ENCODE measurements at regions not wholly inside any gene's neighbourhood (a gene's known extent, or its start where the extent isn't known, plus 50 kb on each side); places are given as distances from the start of the nearest gene placed in this dataset.

- no peak for TF ChIP-seq CTCF (CRISPR knock-in tag; IDR thresholded peaks at IDR 0.05)
- TF ChIP-seq ARNT (IDR thresholded peaks at IDR 0.05): no peak
- no peak for TF ChIP-seq HINFP (CRISPR knock-in tag; IDR thresholded peaks at IDR 0.05; ENCODE audit: low read depth)
- TF ChIP-seq MBNL3 (CRISPR knock-in tag; conservative IDR thresholded peaks at IDR 0.05): no peak
- no peak for TF ChIP-seq NR1H2 (CRISPR knock-in tag; IDR thresholded peaks at IDR 0.05; ENCODE audit: borderline replicate concordance, low read depth)
- TF ChIP-seq HOXD1 (CRISPR knock-in tag; IDR thresholded peaks at IDR 0.05): no peak
- TF ChIP-seq SMAD3 (CRISPR knock-in tag; IDR thresholded peaks at IDR 0.05): no peak
- TF ChIP-seq EP300 (IDR thresholded peaks at IDR 0.05; ENCODE audit: low read depth in 2 of 2, low read length in 2 of 2): no peak
- TF ChIP-seq EP300 (CRISPR knock-in tag; IDR thresholded peaks at IDR 0.05; ENCODE audit: borderline replicate concordance): no peak
- no peak for TF ChIP-seq PBX3 (CRISPR knock-in tag; IDR thresholded peaks at IDR 0.05; ENCODE audit: borderline replicate concordance)
Measured at GRCh38 chr17:77693301-77693700, 265.2 kb upstream of the TNRC6C start.

Data from HepG2 (cell line).